Nephron (organoid): ENCODE measurements at regions not wholly inside any gene's neighbourhood (a gene's known extent, or its start where the extent isn't known, plus 50 kb on each side); places are given as distances from the start of the nearest gene placed in this dataset.

Source experiments
- H3K27ac Mint-ChIP-seq, 3 experiments: 2 replicates each; pipeline ENCODE4 v1.8.0; 2020; ENCODE audit warnings: mixed read lengths in 3 of 3, mild to moderate bottlenecking in 2 of 3, moderate library complexity in 1 of 3
- H3K27me3 Mint-ChIP-seq: 2 replicates; pipeline ENCODE4 v1.8.0; 2021; ENCODE audit warnings: low read depth, mild to moderate bottlenecking, moderate library complexity, mixed read lengths
- H3K36me3 Mint-ChIP-seq: 2 replicates; pipeline ENCODE4 v1.8.0; 2020; ENCODE audit warnings: low read depth, mixed read lengths
- H3K4me1 Mint-ChIP-seq: 2 replicates; pipeline ENCODE4 v1.8.0; 2020; ENCODE audit warnings: mixed read lengths
- H3K4me3 Mint-ChIP-seq, 3 experiments: 2 replicates each; pipeline ENCODE4 v1.8.0; 2020; ENCODE audit warnings: mild to moderate bottlenecking in 3 of 3, mixed read lengths in 3 of 3, moderate library complexity in 2 of 3
- H3K9me3 Mint-ChIP-seq: 2 replicates; pipeline ENCODE4 v1.8.0; 2020; ENCODE audit warnings: mixed read lengths
- TF ChIP-seq, protein P1 (sequence below), 3 experiments: fragments of 200-600 bp; sonication (generic); IDR thresholded peaks; one replicate each; pipeline ENCODE4 v1.5.0; 2021; ENCODE audit warnings: antibody characterized with exemption in 3 of 3; ENCODE audit not compliant: unreplicated experiment in 3 of 3

DNA sequence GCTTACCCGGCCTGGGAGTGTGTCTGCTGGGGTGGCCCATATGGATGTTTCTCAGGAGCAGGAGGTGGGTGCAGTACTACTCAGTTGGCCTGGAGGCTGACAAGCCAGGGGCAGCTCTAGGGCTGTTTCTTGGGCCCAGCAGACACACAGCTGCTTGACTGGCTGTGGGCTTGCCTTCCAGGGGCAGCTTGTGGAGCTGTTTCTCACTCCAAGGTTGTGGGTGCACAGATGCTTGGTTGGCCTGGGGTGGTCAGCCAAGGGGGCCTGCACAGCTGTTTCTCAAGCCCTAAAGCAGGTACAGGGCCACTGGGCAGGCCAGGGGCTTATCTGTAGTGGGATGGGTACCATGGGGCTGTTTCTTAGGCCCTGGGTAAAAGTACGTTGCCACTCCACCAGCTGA lies 1078.1 kb upstream of the ADGRL2 start:
- no peaks in the 10 kb centered on the region for H3K4me1 Mint-ChIP-seq
- no peak overlapping the region for H3K4me3 Mint-ChIP-seq
- TF ChIP-seq, protein P1, sequence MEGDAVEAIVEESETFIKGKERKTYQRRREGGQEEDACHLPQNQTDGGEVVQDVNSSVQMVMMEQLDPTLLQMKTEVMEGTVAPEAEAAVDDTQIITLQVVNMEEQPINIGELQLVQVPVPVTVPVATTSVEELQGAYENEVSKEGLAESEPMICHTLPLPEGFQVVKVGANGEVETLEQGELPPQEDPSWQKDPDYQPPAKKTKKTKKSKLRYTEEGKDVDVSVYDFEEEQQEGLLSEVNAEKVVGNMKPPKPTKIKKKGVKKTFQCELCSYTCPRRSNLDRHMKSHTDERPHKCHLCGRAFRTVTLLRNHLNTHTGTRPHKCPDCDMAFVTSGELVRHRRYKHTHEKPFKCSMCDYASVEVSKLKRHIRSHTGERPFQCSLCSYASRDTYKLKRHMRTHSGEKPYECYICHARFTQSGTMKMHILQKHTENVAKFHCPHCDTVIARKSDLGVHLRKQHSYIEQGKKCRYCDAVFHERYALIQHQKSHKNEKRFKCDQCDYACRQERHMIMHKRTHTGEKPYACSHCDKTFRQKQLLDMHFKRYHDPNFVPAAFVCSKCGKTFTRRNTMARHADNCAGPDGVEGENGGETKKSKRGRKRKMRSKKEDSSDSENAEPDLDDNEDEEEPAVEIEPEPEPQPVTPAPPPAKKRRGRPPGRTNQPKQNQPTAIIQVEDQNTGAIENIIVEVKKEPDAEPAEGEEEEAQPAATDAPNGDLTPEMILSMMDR (IDR thresholded peaks at IDR 0.05; ENCODE audit: unreplicated experiment in 3 of 3): no peak
- H3K27me3 Mint-ChIP-seq: no peaks in the 10 kb centered on the region
- no peaks in the 10 kb centered on the region for H3K9me3 Mint-ChIP-seq
- H3K36me3 Mint-ChIP-seq: no peaks in the 10 kb centered on the region
- H3K27ac Mint-ChIP-seq: no peak overlapping the region

DNA sequence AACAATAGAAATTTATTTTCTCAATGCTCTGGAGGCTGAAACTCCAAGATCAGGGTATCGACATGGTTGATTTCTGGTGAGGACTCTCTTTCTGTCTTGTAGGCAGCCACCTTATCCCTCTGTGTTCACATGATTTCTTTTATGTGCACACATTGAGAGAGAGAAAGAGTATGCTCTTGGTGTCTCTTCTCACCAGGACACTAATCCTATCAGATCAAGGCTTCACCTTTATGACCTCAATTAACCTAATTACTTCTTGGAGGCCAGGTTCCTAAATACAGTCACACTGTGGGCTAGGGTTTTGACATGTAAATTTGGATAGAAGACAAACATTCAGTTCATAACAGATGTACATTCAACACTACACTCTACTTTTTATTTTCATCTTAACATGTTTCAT lies 1094.2 kb upstream of the ADGRL2 start:
- H3K27me3 Mint-ChIP-seq: no peaks in the 10 kb centered on the region
- H3K9me3 Mint-ChIP-seq: peaks cover 1% of the 10 kb centered on the region
- H3K4me1 Mint-ChIP-seq: no peaks in the 10 kb centered on the region
- no peaks in the 10 kb centered on the region for H3K36me3 Mint-ChIP-seq
- TF ChIP-seq, protein P1 (IDR thresholded peaks at IDR 0.05; ENCODE audit: unreplicated experiment in 3 of 3): no peak
- no peak overlapping the region for H3K27ac Mint-ChIP-seq
- no peak overlapping the region for H3K4me3 Mint-ChIP-seq

DNA sequence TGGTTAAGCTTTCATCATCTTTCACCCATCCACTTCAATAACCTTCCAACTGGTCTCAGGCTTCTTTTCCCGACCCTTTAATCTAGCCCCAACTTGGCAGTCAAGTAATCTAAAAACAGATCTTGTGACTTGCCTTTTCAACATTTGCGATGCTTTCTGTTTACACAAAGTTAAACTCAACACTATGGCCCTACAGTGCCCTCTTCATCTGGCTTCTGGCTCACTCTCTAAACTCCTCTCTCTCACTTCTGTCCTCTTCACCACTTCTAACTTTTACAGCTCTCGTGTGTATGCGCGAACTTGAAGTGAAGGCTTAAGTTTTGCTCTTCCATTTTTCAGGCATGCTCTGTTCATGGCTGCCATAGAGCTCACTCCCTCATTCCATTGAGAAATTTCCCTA lies 1122.3 kb upstream of the ADGRL2 start:
- H3K27me3 Mint-ChIP-seq: no peaks in the 10 kb centered on the region
- H3K4me3 Mint-ChIP-seq: no peak overlapping the region
- H3K36me3 Mint-ChIP-seq: no peaks in the 10 kb centered on the region
- no peaks in the 10 kb centered on the region for H3K9me3 Mint-ChIP-seq
- peaks cover 10% of the 10 kb centered on the region for H3K4me1 Mint-ChIP-seq
- no peak overlapping the region for H3K27ac Mint-ChIP-seq
- TF ChIP-seq, protein P1 (IDR thresholded peaks at IDR 0.05; ENCODE audit: unreplicated experiment in 3 of 3): no peak

DNA sequence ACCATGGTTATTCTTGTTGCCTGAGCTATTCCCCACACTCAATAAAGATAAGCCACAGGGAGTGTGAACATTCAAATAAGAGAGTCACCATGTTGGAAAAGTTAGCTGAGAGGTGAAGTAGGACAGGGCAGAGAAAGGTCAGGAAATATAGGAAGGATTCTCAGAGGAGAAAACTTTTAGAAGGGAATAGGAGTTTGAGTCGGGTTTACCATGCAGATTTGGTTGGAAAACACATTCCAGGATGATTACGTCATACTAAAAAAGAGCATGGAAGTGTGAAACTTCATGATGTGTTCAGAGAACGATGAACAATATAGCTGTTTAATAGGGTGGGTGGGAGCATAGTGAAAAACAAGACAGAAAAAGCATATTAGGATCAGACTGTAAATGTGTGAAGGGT lies 1125.3 kb upstream of the ADGRL2 start:
- Mint-ChIP-seq H3K27ac (peak overlapping the region; percentile 3 to 20 (median 6)), H3K27me3 (no peaks in the 10 kb centered on the region), H3K4me1 (peaks cover 10% of the 10 kb centered on the region), H3K4me3 (no peak overlapping the region), H3K36me3 (no peaks in the 10 kb centered on the region), H3K9me3 (no peaks in the 10 kb centered on the region)
- TF ChIP-seq, protein P1 (IDR thresholded peaks at IDR 0.05; ENCODE audit: unreplicated experiment in 3 of 3): no peak

DNA sequence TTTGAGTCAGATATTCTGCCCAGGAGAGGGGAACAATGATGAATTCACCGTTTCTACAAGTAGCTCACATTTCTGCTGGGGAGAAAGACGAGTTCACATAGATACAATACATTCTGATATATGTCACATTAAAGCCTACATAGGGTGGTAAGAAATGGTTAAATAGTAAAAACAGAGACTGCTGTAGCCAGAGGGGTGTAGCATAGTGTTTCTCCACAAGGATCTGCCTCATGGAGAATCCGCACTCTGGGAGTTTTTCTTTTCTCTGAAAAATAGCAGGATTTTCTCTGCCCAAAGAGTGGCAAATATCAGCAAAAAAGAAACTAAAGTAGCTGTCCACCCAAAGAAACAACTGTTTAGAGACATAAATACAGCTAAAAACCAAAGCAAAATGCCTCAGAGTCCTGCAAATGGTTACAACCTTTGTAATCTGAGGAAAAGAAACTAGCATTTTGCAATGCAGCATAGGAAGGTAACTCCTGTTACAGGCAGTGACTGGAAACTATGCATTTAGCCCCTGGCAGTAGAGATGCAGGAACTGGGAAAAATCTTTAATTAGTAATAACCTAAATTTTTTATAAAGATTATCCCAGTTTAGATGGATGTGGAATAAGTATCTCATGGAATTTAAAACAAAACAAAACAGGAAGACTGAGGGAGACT lies 1126.7 kb upstream of the ADGRL2 start:
- Mint-ChIP-seq H3K4me1 (peaks cover 10% of the 10 kb centered on the region), H3K9me3 (no peaks in the 10 kb centered on the region), H3K27me3 (no peaks in the 10 kb centered on the region), H3K36me3 (no peaks in the 10 kb centered on the region), H3K4me3 (no peak overlapping the region), H3K27ac (peak overlapping the region; percentile 57 to 82 (median 77))
- TF ChIP-seq, protein P1 (IDR thresholded peaks at IDR 0.05; ENCODE audit: unreplicated experiment in 3 of 3): no peak

DNA sequence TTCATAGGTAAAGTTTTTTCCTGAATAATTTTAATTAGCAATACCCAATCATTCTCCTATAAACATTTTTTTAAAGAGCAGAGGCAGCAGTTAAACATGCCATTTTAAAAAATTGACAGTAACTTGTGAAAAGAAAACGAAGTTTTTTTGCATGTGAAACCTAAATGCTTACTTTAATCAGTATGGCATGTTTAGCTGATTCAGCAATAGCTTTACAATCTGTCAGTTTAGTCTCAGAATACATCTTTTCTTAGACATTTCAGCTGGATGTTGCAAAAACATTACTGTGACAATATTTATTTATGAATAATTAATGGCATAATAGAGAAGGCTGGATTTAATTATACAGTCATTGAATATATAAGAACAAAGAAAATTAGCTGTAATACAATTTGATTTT lies 1132.4 kb upstream of the ADGRL2 start:
- H3K36me3 Mint-ChIP-seq: no peaks in the 10 kb centered on the region
- TF ChIP-seq, protein P1 (IDR thresholded peaks at IDR 0.05; ENCODE audit: unreplicated experiment in 3 of 3): no peak
- H3K9me3 Mint-ChIP-seq: no peaks in the 10 kb centered on the region
- H3K27ac Mint-ChIP-seq: no peak overlapping the region
- H3K27me3 Mint-ChIP-seq: no peaks in the 10 kb centered on the region
- H3K4me3 Mint-ChIP-seq: no peak overlapping the region
- no peaks in the 10 kb centered on the region for H3K4me1 Mint-ChIP-seq
